ENCODE measurements at regions not wholly inside any gene's neighbourhood (a gene's known extent, or its start where the extent isn't known, plus 50 kb on each side); places are given as distances from the start of the nearest gene placed in this dataset.

DNA sequence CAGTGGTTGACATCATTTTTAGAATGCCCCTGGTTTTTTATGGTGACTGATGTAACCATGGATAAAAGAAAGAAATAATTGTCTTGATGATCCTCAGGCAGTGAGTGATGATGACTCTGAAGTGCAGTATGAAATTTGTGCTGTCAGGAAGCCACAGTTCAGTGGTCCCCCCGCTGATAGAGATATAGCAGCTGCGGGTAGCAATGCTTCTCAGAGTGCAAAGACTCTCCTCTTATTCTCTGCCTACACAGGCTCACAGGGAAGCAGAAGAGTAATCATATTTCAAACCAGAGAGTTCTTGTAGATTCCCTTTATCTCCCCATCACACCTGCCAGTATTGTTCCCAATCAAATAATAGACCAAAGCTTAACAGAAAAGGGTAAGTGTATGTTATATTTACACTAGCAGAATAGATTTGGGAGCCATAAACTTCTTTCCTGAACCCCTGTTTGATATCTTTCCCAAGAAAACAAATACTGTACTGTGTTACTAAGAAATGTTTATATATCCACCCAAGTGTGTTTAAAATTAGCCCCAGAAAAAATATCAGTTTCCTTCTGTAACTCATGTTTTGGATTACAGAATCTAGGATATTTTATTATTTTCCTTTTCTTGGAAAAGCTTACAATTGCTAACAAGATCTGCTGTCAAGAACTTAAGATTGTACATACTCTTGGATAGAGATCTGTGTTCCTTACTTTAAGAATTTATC is 1817.4 kb upstream of the FLRT2 start:
- ATAC-seq = no peak
- H3K27me3 ChIP-seq (ENCODE audit: control insufficient read depth, insufficient read depth, low read length) = no peaks in the 10 kb centered on the region
- BruUV-seq (replicated peaks) = no TSS peak

DNA sequence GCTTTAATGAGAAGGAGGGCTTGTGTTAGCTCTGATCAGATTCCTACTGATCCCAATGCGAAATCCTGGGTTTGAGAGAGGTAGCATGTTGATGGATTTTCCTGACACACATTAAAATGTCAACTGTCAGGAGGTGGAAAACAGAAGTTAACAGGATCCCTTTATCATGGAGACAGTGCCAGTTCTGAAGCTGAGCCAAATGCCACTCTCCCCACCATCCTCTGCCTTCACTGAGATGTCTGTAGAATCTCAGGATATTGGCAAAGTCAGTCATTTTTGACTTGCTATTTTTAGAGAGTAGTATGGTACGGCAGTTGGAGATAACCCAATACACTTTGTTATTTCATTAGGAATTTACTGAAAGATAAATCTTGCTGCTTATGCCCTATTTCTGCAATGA is 1816.2 kb upstream of the FLRT2 start:
- intact Hi-C loops (cut with micrococcal nuclease; ENCODE audit: unreplicated experiment) = no loop called here

More for the DNA sequence above, 1817.4 kb upstream of the FLRT2 start:
- in situ Hi-C loops (cut with HindIII; ENCODE audit: low pct_unique_long_range_greater_than_20kb, low sequenced_read_pairs) (no loop called here), intact Hi-C loops (cut with micrococcal nuclease; ENCODE audit: unreplicated experiment) (no loop called here)
- ChIA-PET CTCF (no interaction called here), POLR2A (no interaction called here)
- no peak for DNase-seq (ENCODE audit: low read depth, low spot score)
- no peaks in the 10 kb centered on the region for H3K4me1 ChIP-seq (ENCODE audit: control insufficient read depth, insufficient read depth, low read length)
- no peak overlapping the region for H3K27ac ChIP-seq (ENCODE audit: low read length)
- TF ChIP-seq REST (IDR thresholded peaks at IDR 0.05; ENCODE audit: insufficient read depth in 1 of 2, low read depth in 2 of 2, low read length in 1 of 2) = no peak
- TF ChIP-seq SIN3A (IDR thresholded peaks at IDR 0.05; ENCODE audit: borderline replicate concordance, insufficient read depth, low read depth, low read length) = no peak
- no peak for TF ChIP-seq POLR2AphosphoS5 (IDR thresholded peaks at IDR 0.05; ENCODE audit: low read depth, low read length)
- TF ChIP-seq TCF7L2 (IDR thresholded peaks at IDR 0.05; ENCODE audit: low read depth, low read length) = no peak
- TF ChIP-seq CTCF (IDR thresholded peaks at IDR 0.05) = no peak
- H3K9me3 ChIP-seq (ENCODE audit: control insufficient read depth, insufficient read depth, low read depth, low read length) = no peaks in the 10 kb centered on the region
- no peaks in the 10 kb centered on the region for H3K36me3 ChIP-seq (ENCODE audit: control insufficient read depth, insufficient read depth, low read length)
- no peak overlapping the region for H3K4me3 ChIP-seq (ENCODE audit: low read depth in 2 of 2, low read length in 2 of 2)

More for the DNA sequence above, 1816.2 kb upstream of the FLRT2 start:
- no peaks in the 10 kb centered on the region for H3K4me1 ChIP-seq (ENCODE audit: control insufficient read depth, insufficient read depth, low read length)
- TF ChIP-seq POLR2AphosphoS5 (IDR thresholded peaks at IDR 0.05; ENCODE audit: low read depth, low read length) (no peak), CTCF (IDR thresholded peaks at IDR 0.05) (no peak), SIN3A (IDR thresholded peaks at IDR 0.05; ENCODE audit: borderline replicate concordance, insufficient read depth, low read depth, low read length) (no peak), REST (IDR thresholded peaks at IDR 0.05; ENCODE audit: insufficient read depth in 1 of 2, low read depth in 2 of 2, low read length in 1 of 2) (no peak), TCF7L2 (IDR thresholded peaks at IDR 0.05; ENCODE audit: low read depth, low read length) (no peak)
- ATAC-seq (no peak), DNase-seq (ENCODE audit: low read depth, low spot score) (no peak)
- in situ Hi-C loops (cut with HindIII; ENCODE audit: low pct_unique_long_range_greater_than_20kb, low sequenced_read_pairs) = no loop called here
- no peak overlapping the region for H3K27ac ChIP-seq (ENCODE audit: low read length)
- H3K36me3 ChIP-seq (ENCODE audit: control insufficient read depth, insufficient read depth, low read length) = no peaks in the 10 kb centered on the region
- ChIA-PET CTCF (no interaction called here), POLR2A (no interaction called here)
- no peaks in the 10 kb centered on the region for H3K9me3 ChIP-seq (ENCODE audit: control insufficient read depth, insufficient read depth, low read depth, low read length)
- no peaks in the 10 kb centered on the region for H3K27me3 ChIP-seq (ENCODE audit: control insufficient read depth, insufficient read depth, low read length)
- BruUV-seq (replicated peaks) = no TSS peak
- no peak overlapping the region for H3K4me3 ChIP-seq (ENCODE audit: low read depth in 2 of 2, low read length in 2 of 2)
